ENCODE measurements at regions not wholly inside any gene's neighbourhood (a gene's known extent, or its start where the extent isn't known, plus 50 kb on each side); places are given as distances from the start of the nearest gene placed in this dataset.

- TF ChIP-seq, protein P1, sequence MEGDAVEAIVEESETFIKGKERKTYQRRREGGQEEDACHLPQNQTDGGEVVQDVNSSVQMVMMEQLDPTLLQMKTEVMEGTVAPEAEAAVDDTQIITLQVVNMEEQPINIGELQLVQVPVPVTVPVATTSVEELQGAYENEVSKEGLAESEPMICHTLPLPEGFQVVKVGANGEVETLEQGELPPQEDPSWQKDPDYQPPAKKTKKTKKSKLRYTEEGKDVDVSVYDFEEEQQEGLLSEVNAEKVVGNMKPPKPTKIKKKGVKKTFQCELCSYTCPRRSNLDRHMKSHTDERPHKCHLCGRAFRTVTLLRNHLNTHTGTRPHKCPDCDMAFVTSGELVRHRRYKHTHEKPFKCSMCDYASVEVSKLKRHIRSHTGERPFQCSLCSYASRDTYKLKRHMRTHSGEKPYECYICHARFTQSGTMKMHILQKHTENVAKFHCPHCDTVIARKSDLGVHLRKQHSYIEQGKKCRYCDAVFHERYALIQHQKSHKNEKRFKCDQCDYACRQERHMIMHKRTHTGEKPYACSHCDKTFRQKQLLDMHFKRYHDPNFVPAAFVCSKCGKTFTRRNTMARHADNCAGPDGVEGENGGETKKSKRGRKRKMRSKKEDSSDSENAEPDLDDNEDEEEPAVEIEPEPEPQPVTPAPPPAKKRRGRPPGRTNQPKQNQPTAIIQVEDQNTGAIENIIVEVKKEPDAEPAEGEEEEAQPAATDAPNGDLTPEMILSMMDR (conservative IDR thresholded peaks at IDR 0.05; ENCODE audit: low read depth, low read length): no peak
- no peak for TF ChIP-seq EZH2 (IDR thresholded peaks at IDR 0.05; ENCODE audit: low read length, unreplicated experiment)
Observed at GRCh38 chr2:129902731-129903585, 76.5 kb upstream of the RAB6C start.
